Fibroblast of villous mesenchyme (primary cell): ENCODE measurements at regions not wholly inside any gene's neighbourhood (a gene's known extent, or its start where the extent isn't known, plus 50 kb on each side); places are given as distances from the start of the nearest gene placed in this dataset.

ENCODE experiments used
- DNase-seq: peaks from one replicate; pipeline ENCODE4 v3.0.0-alpha.2; 2010; ENCODE audit warnings: low read depth
- H3K4me3 ChIP-seq: 2 replicates; pipeline ENCODE4 v1.5.1; 2011; ENCODE audit warnings: low read depth, mild to moderate bottlenecking, low read length
- TF ChIP-seq, protein P1 (sequence below): IDR thresholded peaks from 2 replicates; pipeline ENCODE4 v1.5.1; 2012; ENCODE audit warnings: low read depth, mild to moderate bottlenecking, low read length; ENCODE audit not compliant: insufficient read depth

DNA sequence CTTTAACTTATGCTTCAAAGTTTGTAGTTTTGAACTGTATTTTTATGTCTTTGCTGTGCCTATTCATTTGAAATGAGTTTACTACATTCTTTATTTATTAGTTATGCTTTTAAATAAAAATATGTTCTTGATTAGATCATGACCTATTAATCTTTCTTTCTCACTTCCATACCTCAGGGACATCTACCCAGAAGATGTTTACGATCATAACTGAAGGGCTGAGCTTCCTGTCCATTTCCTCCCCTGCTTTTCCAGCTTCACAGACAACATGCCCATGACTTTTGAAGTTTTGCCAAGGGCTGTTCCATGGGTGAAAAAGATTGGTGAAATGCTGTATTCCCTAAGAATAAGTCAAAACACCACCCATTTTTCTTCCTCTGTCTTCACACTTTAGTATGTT lies 99.7 kb upstream of the DDIT4L start:
- DNase-seq, result no peak
- no peak overlapping the region for H3K4me3 ChIP-seq
- TF ChIP-seq, protein P1, sequence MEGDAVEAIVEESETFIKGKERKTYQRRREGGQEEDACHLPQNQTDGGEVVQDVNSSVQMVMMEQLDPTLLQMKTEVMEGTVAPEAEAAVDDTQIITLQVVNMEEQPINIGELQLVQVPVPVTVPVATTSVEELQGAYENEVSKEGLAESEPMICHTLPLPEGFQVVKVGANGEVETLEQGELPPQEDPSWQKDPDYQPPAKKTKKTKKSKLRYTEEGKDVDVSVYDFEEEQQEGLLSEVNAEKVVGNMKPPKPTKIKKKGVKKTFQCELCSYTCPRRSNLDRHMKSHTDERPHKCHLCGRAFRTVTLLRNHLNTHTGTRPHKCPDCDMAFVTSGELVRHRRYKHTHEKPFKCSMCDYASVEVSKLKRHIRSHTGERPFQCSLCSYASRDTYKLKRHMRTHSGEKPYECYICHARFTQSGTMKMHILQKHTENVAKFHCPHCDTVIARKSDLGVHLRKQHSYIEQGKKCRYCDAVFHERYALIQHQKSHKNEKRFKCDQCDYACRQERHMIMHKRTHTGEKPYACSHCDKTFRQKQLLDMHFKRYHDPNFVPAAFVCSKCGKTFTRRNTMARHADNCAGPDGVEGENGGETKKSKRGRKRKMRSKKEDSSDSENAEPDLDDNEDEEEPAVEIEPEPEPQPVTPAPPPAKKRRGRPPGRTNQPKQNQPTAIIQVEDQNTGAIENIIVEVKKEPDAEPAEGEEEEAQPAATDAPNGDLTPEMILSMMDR, result no peak

DNA sequence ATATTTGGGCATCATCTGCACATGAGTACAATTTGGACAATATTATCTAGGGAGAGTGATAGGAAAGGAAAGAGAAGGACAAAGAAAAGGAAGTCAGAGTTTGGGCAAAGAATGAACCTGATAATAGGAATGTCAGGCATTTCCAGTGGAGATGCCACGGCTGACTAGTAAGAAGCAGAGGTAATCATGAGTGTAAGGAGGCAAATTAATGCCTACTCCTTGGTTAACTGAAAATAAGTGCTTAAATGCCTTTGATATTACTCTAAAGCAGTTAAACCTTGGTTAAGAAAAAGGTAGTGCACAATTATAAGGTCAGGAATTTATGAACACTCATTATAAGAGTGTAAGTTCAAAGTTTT lies 99.2 kb upstream of the DDIT4L start:
- DNase-seq, result no peak
- TF ChIP-seq, protein P1, result no peak
- no peak overlapping the region for H3K4me3 ChIP-seq

DNA sequence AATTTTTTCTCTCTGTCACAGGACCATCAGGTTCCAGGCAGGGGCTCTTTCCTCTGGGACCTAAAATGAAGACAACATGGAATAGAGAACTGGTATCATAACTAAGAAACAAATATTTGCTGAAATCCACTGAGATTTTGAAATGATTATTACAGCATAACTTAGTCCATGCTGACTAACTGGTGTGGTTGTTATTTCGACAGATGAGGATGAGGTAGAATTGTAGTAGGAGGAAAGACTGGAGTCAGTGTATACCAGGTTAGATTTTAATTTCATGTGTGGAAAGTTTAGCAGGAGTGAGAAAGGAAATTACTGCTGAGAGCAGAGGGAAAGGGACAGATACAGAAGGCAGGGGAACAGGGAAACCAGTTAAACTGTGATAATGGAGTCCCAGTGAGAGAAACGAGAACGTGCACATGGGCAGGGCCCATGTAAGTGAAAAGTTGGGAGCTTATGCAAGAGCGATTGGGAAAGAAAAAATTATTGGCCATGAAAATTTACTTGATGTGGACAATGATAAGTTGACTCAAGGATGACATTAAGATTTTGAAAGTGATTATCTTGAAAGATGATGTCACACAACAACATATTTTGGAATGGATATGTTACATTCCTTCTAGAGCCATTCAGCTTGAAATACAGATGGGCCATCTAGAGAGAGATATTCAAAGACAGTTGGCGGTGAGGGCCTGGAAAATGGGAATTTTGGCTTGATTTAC lies 98.7 kb upstream of the DDIT4L start:
- no peak overlapping the region for H3K4me3 ChIP-seq
- no peak for DNase-seq
- TF ChIP-seq, protein P1, result no peak

DNA sequence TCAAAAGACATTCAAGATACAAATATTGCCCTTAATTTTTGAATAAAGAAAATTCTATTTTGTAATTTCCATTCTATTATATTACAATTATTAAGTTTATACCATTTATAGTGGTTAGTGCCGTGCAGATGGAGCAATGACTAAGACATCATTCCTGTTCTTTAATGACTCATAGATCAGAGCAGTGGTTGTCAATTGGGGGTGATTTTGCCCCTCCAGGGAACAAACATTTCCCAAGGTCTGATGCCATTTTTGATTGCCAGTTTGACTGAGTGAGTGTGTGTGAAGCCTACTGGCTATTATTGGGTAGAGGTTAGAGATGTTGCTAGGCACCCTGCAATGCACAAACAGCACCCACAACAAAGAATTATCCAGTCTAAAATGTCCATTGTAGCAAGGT lies 97.9 kb upstream of the DDIT4L start:
- TF ChIP-seq, protein P1, result no peak
- H3K4me3 ChIP-seq, result no peak overlapping the region
- no peak for DNase-seq

DNA sequence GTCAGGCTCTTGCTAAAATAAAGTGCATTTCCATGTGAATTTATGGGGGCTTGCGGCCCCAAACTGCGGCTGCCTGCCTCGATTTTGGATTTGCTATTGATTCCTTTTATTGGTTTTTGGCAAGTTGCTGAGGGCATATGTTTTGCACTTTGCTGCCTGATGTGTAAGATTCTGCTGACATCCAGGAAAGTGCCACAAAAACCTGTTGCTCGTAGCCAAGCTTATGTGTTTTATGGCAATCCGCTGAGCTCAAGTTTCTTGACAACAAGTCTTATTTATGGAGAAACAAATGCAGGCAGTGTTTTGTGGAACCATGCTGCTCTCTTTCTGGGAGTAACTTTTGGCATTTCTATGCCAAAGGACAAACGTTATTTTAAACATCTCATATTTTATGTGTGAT lies 97.3 kb upstream of the DDIT4L start:
- DNase-seq, result no peak
- TF ChIP-seq, protein P1, result no peak
- H3K4me3 ChIP-seq, result no peak overlapping the region

DNA sequence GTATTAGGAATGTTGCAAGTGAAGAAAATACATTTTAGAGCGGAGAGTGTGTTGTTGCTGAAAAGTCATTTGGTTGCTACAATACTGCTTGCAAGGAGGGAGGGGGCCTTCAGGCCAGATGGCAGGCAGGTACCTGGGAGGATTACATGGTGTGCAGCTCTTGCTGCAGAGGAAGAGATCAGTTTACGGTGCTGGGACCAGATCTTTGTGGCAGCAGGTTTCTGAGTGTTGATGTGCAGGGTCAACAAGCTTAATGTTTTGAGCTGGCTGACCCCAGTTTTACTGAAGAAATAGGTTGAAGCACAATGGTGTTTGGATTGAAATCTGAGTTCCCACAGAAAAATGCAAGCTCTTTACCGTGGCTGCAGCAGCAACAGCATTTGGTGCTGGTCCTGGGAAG lies 96.4 kb upstream of the DDIT4L start:
- TF ChIP-seq, protein P1, result no peak
- DNase-seq, result no peak
- no peak overlapping the region for H3K4me3 ChIP-seq

DNA sequence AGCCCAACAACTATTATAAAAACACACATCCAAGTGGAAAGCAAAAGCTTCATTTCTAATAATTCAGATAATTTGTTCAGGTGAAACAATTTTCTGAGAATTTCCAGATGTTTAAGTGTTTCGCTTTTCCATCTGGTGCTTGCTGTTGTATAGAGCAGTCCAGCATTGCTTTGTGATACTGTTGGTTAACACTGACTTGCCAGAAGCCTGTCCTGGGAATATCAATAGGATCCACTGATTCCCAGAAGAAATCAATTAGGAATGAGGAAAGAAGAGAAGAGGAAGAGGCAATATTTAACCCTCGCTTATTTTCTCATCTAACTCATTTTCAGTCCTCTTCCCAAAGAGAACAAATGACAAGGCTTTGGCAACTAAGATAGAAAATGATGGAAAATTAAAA lies 94.9 kb upstream of the DDIT4L start:
- no peak overlapping the region for H3K4me3 ChIP-seq
- TF ChIP-seq, protein P1, result no peak
- no peak for DNase-seq
